ENCODE measurements at regions not wholly inside any gene's neighbourhood (a gene's known extent, or its start where the extent isn't known, plus 50 kb on each side); places are given as distances from the start of the nearest gene placed in this dataset.

GRCh38 chr9:108663422-108663821 is 192.4 kb downstream of the ACTL7B start:
- no peak for TF ChIP-seq Cebpa-rat (IDR thresholded peaks at IDR 0.05)
- Histone ChIP-seq H3K36me3 (peaks cover 0 to 24% (median 12%) of the 10 kb centered on the region in 11 experiments; a peak in 11 of 22 replicates), H3K4me3 (no peak overlapping the region), H3K9ac (peak overlapping the region in 1 of 11 experiments; percentile 21; a peak in 1 of 22 replicates), H4K20me1 (no peaks in the 10 kb centered on the region), H3K27ac (peak overlapping the region in 7 of 11 experiments; percentile 4 to 53 (median 41); a peak in 8 of 22 replicates), H3K9me3 (replicated peaks in 1 of 11) (peaks cover 28 to 60% (median 45%) of the 10 kb centered on the region in 11 experiments), H3K4me1 (peaks cover 21 to 54% (median 51%) of the 10 kb centered on the region in 10 experiments; a peak in 19 of 20 replicates), H3K27me3 (no peaks in the 10 kb centered on the region), H3K4me2 (peak overlapping the region in 10 of 11 experiments; percentile 15 to 74 (median 59); a peak in 20 of 22 replicates)

- H3K36me3 ChIP-seq: peaks cover 0 to 24% (median 13%) of the 10 kb centered on the region in 11 experiments; a peak in 11 of 22 replicates
- peaks cover 21 to 50% (median 46%) of the 10 kb centered on the region in 10 experiments; a peak in 19 of 20 replicates for H3K4me1 ChIP-seq
- H3K4me3 ChIP-seq: no peak overlapping the region
- TF ChIP-seq Cebpa-rat (IDR thresholded peaks at IDR 0.05): no peak
- no peaks in the 10 kb centered on the region for H3K27me3 ChIP-seq
- no peaks in the 10 kb centered on the region for H4K20me1 ChIP-seq
- peaks cover 33 to 64% (median 50%) of the 10 kb centered on the region in 11 experiments for H3K9me3 ChIP-seq (replicated peaks in 1 of 11)
- H3K27ac ChIP-seq: peak overlapping the region in 6 of 11 experiments; percentile 4 to 53 (median 32); a peak in 8 of 22 replicates
- H3K9ac ChIP-seq: peak overlapping the region in 1 of 11 experiments; percentile 21; a peak in 1 of 22 replicates
- H3K4me2 ChIP-seq: peak overlapping the region; percentile 15 to 74 (median 57); a peak in 20 of 22 replicates
Measured at GRCh38 chr9:108662956-108663355, 192.8 kb downstream of the ACTL7B start.

- Histone ChIP-seq H3K9me3 (replicated peaks in 1 of 11) (peaks cover 39 to 64% (median 56%) of the 10 kb centered on the region in 11 experiments), H3K9ac (peak overlapping the region in 1 of 11 experiments; percentile 14; a peak in 2 of 22 replicates), H3K4me1 (peaks cover 21 to 47% (median 45%) of the 10 kb centered on the region in 10 experiments; a peak in 19 of 20 replicates), H3K27ac (peak overlapping the region in 7 of 11 experiments; percentile 4 to 53 (median 23); a peak in 9 of 22 replicates), H3K27me3 (no peaks in the 10 kb centered on the region), H3K4me2 (peak overlapping the region; percentile 15 to 74 (median 57); a peak in 21 of 22 replicates), H4K20me1 (no peaks in the 10 kb centered on the region), H3K36me3 (peaks cover 0 to 24% (median 13%) of the 10 kb centered on the region in 11 experiments; a peak in 11 of 22 replicates), H3K4me3 (peak overlapping the region in 1 of 10 experiments; percentile 1; a peak in 1 of 20 replicates)
- TF ChIP-seq Cebpa-rat (IDR thresholded peaks at IDR 0.05): no peak
Measured at GRCh38 chr9:108662091-108662875, 193.5 kb downstream of the ACTL7B start.

GRCh38 chr9:108656566-108656965 is 199.2 kb downstream of the ACTL7B start:
- peaks cover 0 to 24% (median 13%) of the 10 kb centered on the region in 11 experiments; a peak in 11 of 22 replicates for H3K36me3 ChIP-seq
- H3K9me3 ChIP-seq (replicated peaks in 1 of 11): peaks cover 42 to 51% (median 47%) of the 10 kb centered on the region in 11 experiments
- H3K27ac ChIP-seq: peak overlapping the region in 8 of 11 experiments; percentile 51 to 79 (median 71); a peak in 16 of 22 replicates

GRCh38 chr9:108655818-108656217 is 200.0 kb downstream of the ACTL7B start:
- no peaks in the 10 kb centered on the region for H3K27me3 ChIP-seq
- H3K4me2 ChIP-seq: peak overlapping the region; percentile 42 to 80 (median 75)
- peak overlapping the region in 8 of 11 experiments; percentile 10 to 71 (median 58); a peak in 13 of 22 replicates for H3K9ac ChIP-seq
- peaks cover 0 to 24% (median 12%) of the 10 kb centered on the region in 11 experiments; a peak in 11 of 22 replicates for H3K36me3 ChIP-seq
- peak overlapping the region in 9 of 11 experiments; percentile 20 to 79 (median 69); a peak in 17 of 22 replicates for H3K27ac ChIP-seq
- H4K20me1 ChIP-seq: no peaks in the 10 kb centered on the region
- peaks cover 37 to 44% (median 41%) of the 10 kb centered on the region in 11 experiments for H3K9me3 ChIP-seq (replicated peaks in 1 of 11)
- H3K4me3 ChIP-seq: 0 out of 20 replicates have a peak overlapping the region, but pooled peaks of 1 of the 10 experiments have one; percentile 8
- peak in 5 of 11 experiments; percentile 23 to 81 (median 55); a peak in 6 of 22 replicates for TF ChIP-seq Cebpa-rat (IDR thresholded peaks at IDR 0.05)
- H3K4me1 ChIP-seq: peaks cover 13 to 52% (median 42%) of the 10 kb centered on the region in 10 experiments

More at GRCh38 chr9:108656566-108656965, 199.2 kb downstream of the ACTL7B start:
- Histone ChIP-seq H3K4me3 (no peak overlapping the region), H3K4me2 (peak overlapping the region; percentile 15 to 80 (median 75); a peak in 21 of 22 replicates), H3K4me1 (peaks cover 13 to 51% (median 40%) of the 10 kb centered on the region in 10 experiments), H3K9ac (peak overlapping the region in 7 of 11 experiments; percentile 40 to 71 (median 60); a peak in 11 of 22 replicates), H4K20me1 (no peaks in the 10 kb centered on the region), H3K27me3 (no peaks in the 10 kb centered on the region)
- no peak for TF ChIP-seq Cebpa-rat (IDR thresholded peaks at IDR 0.05)

GRCh38 chr9:108654566-108654965 is 201.2 kb downstream of the ACTL7B start:
- Histone ChIP-seq H4K20me1 (no peaks in the 10 kb centered on the region), H3K36me3 (peaks cover 0 to 12% (median 5%) of the 10 kb centered on the region in 11 experiments; a peak in 9 of 22 replicates), H3K4me3 (no peak overlapping the region), H3K9me3 (replicated peaks in 1 of 11) (peaks cover 25 to 38% (median 33%) of the 10 kb centered on the region in 11 experiments), H3K27ac (peak overlapping the region in 9 of 11 experiments; percentile 20 to 79 (median 69); a peak in 11 of 22 replicates), H3K4me1 (peaks cover 13 to 52% (median 42%) of the 10 kb centered on the region in 10 experiments), H3K27me3 (no peaks in the 10 kb centered on the region), H3K9ac (0 out of 22 replicates have a peak overlapping the region, but pooled peaks of 1 of the 11 experiments have one; percentile 63), H3K4me2 (peak overlapping the region in 9 of 11 experiments; percentile 47 to 80 (median 76); a peak in 14 of 22 replicates)
- no peak for TF ChIP-seq Cebpa-rat (IDR thresholded peaks at IDR 0.05)

- no peaks in the 10 kb centered on the region; a peak in 2 of 22 replicates for H3K36me3 ChIP-seq
- peaks cover 12 to 35% (median 26%) of the 10 kb centered on the region in 11 experiments for H3K9me3 ChIP-seq (replicated peaks in 1 of 11)
- H3K27ac ChIP-seq: peak overlapping the region in 3 of 11 experiments; percentile 5 to 45 (median 40); a peak in 5 of 22 replicates
- no peaks in the 10 kb centered on the region for H3K27me3 ChIP-seq
- H4K20me1 ChIP-seq: no peaks in the 10 kb centered on the region
- no peak overlapping the region for H3K4me3 ChIP-seq
- H3K4me2 ChIP-seq: peak overlapping the region in 3 of 11 experiments; percentile 18 to 33 (median 20); a peak in 3 of 22 replicates
- no peak overlapping the region for H3K9ac ChIP-seq
- H3K4me1 ChIP-seq: peaks cover 13 to 52% (median 42%) of the 10 kb centered on the region in 10 experiments
- no peak for TF ChIP-seq Cebpa-rat (IDR thresholded peaks at IDR 0.05)
Measured at GRCh38 chr9:108652851-108653250, 202.9 kb downstream of the ACTL7B start.

GRCh38 chr9:108650826-108651225 is 205.0 kb downstream of the ACTL7B start:
- H3K27ac ChIP-seq: peak overlapping the region in 5 of 11 experiments; percentile 16 to 30 (median 18); a peak in 5 of 22 replicates
- no peaks in the 10 kb centered on the region for H3K27me3 ChIP-seq
- peaks cover 8 to 52% (median 44%) of the 10 kb centered on the region in 10 experiments for H3K4me1 ChIP-seq
- no peak overlapping the region for H3K4me3 ChIP-seq
- no peak for TF ChIP-seq Cebpa-rat (IDR thresholded peaks at IDR 0.05)
- no peaks in the 10 kb centered on the region for H4K20me1 ChIP-seq
- H3K4me2 ChIP-seq: no peak overlapping the region; a peak in 1 of 22 replicates
- no peak overlapping the region for H3K9ac ChIP-seq
- H3K36me3 ChIP-seq: no peaks in the 10 kb centered on the region; a peak in 1 of 22 replicates
- peaks cover 5 to 36% (median 30%) of the 10 kb centered on the region in 11 experiments; a peak in 20 of 22 replicates for H3K9me3 ChIP-seq (replicated peaks in 1 of 11)

All from BLaER1 treated with 17β-estradiol and CSF1 and Interleukin-3, amounts not matched to agents 10 nM and 100 nM (cell line).